GM19463 (cell line): ENCODE measurements at regions not wholly inside any gene's neighbourhood (a gene's known extent, or its start where the extent isn't known, plus 50 kb on each side); places are given as distances from the start of the nearest gene placed in this dataset.

Experiments
- ATAC-seq: cut with Tn5 transposase; IDR thresholded peaks from one replicate; pipeline ENCODE4 v1.9.1; 2021; ENCODE audit warnings: mild to moderate bottlenecking, moderate library complexity; ENCODE audit not compliant: unreplicated experiment

DNA sequence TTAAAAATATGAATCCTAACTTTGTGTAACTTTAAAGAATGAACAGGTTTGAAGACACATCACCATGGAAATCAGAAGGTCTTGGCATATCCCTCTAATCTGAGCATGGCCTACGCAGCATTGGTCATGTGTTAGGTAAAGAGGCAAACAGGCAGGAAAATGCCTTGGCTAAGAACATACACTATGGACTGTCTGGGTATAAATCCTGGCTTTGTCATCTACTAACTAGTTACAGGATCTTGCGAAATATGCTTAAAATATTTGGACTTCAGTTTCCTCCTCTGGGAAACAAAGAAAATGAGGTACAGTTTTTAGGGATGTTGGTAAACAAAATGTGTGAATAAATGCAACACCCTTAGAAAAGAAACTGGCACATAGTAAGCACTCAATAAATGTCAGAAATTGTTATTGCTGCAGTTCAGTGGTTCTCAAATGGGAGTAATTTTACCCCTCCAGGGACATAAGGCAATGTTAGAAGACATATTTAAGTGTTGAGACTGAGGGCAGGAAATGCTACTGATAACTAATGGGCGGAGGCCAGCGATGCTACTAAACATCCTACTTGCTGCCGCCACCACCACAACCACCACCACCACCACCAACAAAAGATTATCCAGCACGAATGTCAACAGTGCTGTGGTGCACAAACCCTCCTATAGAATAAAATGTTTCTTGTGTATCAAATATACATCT is 770.8 kb upstream of the SOX9 start:
- ATAC-seq = no peak

DNA sequence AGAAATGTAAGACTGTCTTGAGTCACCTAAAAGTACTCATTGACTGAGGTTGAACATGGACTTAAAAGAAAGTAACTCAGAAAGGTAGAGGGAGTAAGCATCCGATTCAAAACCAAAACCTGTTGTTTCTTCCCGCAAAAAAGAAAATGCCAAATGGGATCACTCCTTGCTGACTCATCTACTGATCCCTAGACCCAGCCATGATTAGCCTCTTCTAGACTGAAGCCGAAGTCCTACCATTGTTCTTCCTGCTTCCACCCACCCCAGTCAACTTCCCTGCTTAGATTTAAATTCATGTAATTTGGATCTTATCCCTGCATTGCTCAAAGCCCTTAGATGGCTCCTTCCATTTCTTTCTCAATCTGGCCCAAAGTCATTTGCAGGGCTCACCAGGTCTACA is 760.5 kb upstream of the SOX9 start:
- no peak for ATAC-seq

DNA sequence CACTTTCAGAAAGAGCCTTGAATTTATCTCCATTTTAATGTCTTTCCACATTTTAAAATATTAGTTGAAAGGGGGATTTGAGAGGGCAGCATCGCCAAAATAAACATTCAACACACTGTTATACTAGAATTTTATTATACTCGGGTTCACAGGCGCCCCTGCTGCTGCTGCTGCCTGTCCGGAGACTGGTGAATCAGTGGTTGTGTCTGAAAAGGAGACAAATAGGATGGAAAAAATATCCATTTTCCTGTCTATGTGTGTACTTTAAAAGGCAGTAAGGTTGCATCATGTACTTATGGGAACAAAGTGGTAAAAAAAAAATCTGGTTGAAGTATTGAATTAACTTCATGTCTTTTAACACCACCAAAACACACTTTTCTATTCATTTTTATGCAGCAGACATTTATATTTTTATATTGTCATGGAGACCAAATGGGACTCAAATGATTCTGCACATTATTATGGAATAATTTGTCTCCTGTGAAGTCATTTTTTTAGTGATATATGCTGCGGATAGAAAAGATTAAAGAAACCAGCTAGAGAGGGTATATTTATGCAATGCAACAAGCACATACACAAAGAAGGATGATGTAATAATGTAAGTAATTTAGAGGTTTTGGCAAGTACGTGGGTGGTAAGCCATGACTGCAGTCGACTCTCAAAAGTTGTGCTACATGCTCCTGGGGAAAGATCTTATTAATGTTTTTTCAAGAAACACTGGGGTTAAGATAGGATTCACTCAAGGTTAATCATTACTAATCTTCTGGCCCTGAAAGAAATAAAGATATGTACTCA is 759.0 kb upstream of the SOX9 start:
- ATAC-seq = no peak

DNA sequence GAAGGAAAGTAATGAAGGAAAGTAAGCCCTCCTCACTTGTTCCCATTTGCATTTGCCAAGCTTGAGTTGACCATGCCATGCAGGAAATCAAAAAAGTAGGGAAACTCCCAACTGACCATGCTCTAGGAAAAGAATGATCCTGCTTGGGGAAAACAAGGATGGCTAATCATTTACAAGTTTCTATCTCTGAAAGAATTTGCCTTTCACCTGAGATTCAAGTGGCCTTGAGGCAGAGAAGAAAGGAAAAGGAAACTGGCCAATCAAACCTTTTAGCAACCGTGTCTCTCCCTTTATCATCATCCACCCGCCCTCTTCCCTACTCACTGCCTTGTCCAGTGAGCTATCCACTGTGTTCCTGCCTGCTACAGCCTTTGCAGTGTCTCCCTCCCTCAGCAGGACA is 757.2 kb upstream of the SOX9 start:
- no peak for ATAC-seq

DNA sequence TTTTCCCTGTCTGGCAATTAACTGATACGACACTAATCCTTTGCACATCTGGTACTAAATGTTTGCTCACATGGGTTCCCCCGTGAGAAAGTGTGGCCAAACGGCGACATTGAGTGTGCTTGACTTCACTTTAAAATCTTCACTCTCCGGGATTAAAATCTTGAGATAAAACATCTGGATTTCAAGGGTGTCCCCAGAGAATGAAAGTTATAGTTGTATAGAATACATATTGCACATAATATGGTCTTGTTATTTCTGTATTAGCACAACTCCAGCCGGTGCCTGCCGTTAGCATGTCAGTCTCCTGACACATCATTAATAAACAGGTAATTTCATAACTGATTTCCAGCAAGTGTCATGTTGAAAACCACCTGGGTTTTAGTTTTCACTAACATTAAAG is 749.0 kb upstream of the SOX9 start:
- no peak for ATAC-seq

DNA sequence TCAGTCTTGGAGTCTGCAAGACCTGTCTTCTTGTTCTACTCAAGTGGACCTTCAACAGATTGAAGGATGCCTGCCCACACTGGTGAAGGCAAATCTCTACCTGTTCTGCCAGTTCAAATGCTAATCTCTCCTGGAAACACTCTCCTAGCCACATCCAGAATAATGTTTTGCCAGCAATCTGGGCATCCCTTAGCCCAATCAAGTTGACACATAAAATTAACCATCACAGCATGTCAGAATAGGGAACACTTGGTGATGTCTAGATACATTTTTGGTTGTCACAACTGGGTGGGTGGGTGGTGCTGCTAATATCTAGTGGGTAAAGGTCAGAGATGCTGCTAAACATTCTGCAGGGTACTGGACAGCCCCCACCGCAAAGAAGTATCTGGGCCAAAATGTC is 744.9 kb upstream of the SOX9 start:
- no peak for ATAC-seq

DNA sequence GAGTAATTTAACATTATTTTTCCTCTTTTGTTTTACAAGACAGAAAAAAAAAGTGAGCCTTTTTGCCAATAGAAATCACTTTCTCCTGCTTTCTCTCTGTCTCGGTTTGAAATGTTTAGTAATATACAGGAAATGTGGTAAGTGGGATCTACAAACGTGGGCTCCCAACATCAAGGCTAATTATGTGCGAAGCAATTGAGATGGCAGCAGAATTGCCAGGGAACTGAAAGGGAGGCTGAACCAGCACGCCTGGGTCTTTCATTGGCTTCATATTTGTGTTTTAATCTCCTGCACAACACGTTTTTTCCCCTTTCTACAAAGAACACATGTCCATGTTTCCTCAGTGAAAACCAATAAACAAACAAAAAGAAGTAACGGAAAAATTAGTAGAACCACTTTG is 743.9 kb upstream of the SOX9 start:
- no peak for ATAC-seq

DNA sequence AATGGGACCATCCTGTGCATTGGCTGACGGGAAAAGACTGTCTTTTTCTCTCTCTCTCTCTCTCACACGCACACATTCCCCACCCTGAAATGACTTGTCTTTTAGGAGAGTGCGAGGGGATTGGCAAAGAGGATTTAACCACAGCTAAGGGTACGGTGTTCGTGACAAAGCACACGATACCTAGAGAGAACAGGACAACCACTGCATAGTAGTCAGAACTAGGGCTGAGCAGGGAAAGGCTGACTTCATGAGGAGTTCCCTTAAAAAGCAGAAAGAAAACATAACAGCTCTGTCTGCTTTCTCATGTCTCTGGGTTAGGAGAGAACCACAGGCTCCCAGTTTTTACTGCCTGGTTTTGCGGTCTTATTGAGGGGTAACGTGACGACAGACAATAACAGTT is 742.8 kb upstream of the SOX9 start:
- no peak for ATAC-seq

DNA sequence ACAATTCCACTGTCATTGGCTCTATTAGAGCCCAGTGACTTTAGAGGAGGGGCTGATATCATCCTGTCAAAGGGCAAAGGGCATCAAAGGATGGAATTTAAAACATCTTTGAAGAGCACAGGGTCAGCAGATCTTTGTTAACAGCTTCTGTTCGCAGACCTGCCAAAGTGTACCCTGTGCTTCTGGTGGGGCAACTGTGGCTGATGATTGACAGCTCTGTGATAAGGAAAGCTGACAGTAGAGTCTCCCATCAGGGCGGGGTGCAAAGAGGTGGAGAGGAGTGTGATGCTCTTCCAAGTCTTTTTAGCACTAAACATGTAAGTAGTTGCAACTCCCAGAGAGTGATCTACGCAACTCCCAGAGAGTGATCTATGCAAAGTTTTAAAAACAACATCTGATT is 742.1 kb upstream of the SOX9 start:
- no peak for ATAC-seq

DNA sequence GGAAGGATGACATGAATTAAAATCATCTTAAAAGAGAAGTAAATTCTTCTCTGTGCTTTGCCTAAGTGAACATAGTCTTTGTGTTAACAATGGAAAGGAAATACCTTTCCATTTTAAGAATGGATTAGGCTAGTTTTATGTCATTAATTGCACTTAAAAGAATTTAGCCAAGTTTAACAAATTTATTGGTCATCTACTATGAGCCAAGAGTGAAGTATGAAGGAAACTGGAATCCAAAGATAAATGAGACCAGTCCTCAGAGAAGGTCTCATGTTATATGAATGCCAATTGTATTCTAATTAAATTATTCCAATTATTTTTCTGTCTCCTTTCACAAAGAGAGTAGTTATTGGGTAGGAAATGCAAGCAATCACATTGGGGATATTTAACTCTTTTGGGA is 741.3 kb upstream of the SOX9 start:
- ATAC-seq = no peak

DNA sequence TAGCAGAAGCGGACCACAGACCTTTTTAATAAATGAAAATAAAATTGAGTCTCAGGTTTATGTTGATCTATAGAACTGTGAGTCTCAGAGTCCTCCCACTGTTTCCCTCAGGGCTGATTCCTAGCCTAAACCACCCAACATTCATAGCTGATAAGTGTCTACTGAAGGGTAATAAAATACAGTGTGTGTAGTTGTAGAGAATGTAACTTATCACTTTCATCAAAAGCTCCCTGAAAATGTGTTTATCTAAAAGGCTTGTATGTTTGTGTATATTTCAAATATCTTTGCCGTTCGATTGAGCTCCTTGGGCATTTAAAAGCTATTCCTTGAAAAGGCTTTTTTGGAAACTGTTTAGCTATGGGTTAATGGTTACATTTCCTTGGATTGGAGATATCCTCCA is 740.3 kb upstream of the SOX9 start:
- ATAC-seq = no peak

DNA sequence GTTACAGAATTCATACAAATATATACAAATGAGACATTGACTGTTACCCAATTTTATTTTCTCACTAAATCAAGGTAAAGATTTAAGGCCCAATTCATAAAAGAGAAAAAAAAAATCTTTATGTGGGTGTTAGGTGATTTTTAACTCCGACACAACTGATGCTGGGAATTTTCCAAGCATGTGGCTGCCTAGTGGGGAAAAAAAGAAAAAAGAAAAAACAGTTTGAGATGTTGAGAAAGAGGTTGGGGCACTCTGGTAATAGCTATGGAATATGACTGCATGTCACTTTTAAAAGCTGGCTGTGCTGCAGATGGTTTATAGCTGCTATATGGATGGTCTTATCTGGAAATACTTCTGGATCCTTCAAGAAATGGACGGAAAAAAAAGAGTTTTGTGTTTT is 739.9 kb upstream of the SOX9 start:
- no peak for ATAC-seq

DNA sequence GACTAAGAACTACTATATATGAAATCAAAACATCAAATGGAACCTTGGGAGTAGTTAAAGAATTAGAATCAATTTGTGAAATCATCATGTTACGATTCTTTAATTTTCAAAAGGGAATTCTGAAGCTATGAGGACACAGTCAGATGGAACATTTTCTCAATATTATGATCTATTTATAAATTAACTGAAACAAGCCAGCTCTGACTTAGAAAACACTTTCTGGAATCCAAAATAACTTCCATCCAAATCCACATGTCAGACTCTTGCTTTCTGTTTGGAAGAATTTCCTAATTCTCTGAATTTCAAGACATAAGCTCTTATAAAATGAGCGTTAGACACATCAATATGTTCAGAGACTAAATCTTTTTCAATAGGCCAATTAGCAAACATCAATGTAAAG is 737.7 kb upstream of the SOX9 start:
- no peak for ATAC-seq

DNA sequence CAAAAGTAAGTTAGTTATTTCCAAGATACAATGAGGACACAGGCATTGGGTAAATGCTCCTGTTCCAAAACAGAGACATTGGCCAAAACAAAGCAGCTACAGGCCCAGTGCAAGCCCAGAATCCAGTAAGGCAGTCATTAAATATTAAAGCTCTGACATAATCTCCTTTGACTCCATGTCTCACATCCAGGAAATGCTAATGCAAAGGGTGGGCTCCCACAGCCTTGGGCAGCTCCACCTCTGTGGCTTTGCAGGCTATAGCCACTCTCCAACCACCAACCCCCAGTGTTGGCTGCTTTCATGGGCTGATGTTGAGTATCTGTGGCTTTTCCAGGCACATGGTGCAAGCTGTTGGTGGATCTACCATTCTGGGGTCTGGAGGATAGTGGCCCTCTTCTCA is 733.4 kb upstream of the SOX9 start:
- no peak for ATAC-seq

DNA sequence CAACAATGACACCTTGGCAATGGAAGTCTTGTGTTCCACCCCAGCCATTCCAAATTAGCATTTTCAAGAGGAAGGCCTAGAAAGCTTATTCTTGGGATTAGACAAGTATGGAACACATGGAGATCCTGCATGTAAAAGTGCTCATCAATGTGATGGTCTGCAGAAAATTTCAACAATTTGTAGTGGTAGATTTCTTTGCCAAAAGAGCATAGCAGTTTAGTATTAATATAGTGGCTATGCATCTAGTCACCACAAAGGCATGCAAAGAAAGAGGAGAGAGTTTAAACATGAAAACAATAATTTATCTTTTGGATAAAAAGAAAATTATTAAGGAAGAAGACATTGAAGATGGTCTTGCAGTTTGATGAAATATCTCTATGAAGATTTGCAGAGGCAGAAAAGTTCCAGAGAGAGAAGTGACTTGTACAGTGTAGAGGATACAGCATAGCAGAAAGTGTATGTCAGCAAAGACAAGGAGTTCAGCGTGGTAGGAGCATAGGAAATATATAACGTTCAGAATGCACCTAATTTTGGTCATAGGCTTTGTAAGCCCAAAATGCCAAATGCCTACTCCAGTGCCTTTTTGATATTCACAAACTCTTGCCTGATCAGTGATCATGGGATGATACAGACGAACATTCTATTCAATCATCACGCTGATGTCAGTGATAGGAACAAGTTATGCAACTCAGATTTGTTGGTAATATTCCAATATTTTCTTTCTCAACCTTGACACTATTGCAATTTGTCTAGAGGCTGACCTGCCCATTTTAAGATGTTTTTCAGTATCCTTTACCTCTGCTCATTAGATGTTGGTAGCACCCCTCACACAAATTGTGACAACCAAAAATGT is 727.9 kb upstream of the SOX9 start:
- no peak for ATAC-seq

DNA sequence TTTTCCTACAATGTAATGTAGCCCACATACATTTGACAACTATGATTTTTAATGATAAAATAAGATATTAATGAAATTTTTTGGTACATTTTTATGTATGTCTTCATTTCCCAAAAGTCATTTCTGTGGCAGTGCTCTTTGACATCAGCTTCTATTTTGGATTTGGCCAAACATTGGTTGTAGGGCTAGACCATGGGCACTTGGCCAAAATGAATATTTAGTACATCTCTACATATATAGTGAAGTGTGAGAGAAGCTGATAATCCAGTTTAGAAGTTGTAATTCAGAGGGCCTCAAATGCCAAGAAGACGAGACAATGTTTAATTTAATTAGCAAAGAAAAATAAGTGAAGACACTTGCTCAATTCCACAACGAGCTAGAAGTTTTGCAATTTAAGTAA is 724.9 kb upstream of the SOX9 start:
- no peak for ATAC-seq

DNA sequence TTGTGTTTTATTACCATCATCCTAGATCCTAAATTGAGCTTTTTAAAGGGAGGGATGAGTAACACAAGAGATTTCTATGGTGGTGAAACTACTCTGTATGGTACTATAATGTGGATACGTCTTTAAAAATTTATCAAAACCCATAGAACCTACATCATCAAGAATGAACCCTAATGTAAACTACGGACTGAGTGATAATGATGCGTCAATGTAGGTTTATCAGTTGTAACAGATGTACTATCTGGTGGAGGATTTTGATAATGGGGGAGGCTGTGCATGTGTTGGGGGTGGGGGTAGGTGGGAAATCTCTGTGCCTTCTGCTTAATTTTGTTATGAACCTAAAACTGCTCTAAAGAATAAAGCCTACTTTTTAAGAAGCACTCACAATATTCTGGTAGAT is 724.1 kb upstream of the SOX9 start:
- no peak for ATAC-seq

DNA sequence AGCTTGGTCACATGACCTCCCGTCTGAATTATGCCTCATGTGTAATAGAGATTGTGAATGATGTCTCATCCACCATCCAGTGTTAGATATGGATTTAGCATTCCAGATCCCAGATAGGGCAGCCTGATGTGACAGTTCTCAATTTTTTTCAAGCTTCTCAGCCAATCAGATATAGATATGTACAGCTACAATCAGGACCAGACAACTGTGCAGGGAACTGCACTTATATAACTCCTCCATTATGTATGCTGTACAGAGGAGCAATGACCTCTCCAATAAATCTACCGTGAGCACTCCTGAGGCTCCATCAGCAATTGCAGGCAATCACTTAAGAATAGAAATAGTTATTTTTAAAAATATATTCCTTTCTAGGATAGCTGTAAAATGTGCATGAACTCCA is 722.8 kb upstream of the SOX9 start:
- ATAC-seq = no peak

DNA sequence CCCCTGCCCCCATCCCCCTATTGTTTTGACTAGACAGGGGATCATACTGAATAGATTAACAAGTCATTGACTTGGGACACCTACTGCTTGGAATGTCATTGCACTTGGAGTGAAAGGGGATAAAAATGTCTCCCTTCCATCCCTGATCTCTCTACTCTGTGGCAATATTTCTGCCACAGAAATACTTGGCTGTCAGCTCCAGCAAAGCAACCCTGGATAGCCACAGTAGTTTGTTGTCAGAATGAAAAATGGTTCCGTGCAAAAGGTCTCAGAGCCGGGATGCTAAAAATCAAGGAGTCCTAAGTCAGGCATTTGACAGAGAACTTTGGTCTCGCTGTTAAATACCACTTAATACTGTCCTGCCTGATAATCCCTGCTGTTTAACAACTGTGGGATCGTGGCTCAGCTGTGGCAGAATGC is 722.0 kb upstream of the SOX9 start:
- ATAC-seq = no peak

DNA sequence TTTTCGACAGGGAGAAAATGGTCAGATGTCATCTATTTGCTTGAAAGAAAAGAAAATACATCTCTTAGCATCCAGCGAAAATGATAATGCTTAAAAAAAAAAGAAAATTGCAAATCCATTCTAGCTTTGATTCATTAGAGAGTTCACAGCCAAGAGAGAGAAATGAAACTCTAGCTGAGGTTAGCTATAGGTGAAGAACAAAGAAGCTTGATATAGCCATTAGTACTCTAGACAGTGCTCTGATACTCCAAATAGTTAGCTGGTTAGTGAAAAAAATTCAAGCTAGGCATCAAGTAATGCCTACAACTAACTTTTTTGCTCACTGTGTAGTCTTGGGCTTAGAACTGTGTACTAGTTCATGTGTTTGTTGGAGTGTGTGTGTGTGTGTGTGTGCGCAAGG is 721.6 kb upstream of the SOX9 start:
- no peak for ATAC-seq

DNA sequence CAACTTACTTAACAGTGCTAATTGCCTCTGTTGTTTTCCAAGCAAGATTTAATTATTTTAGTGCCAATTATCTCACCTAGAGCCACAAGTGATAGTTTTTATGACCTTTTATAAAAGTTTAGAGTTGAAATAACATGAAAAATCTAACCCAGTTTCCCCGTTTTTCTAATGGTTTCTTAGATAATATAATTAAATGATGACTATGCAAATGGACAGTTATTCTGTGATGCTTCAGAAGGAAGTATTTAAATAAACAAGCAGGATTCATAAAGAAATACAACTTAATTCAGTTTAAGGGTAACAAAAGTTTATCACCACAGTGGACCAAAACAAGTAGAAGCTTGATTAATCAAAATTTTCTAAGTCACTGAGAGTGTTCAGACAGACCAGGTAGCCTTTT is 721.2 kb upstream of the SOX9 start:
- no peak for ATAC-seq

DNA sequence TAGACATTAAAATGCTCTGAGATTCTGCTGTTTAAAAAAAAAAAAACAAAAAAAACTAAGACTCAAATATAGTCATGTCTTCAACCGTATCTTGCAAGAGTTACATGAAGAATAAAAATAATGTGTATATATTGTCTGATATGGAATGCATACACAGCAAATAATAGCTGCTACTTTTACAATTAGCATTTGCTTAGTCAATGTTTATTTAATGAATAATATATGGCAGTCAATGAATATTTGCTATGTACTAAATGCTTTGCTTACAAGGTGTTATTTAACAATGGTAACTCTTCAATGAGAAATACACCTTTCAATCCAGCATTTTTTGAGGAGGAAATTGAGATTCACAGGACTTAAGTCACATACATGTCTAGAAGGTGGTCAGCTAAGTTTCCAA is 718.8 kb upstream of the SOX9 start:
- no peak for ATAC-seq
